ENCODE measurements at regions not wholly inside any gene's neighbourhood (a gene's known extent, or its start where the extent isn't known, plus 50 kb on each side); places are given as distances from the start of the nearest gene placed in this dataset.

GRCh38 chr1:56374026-56374974, 205.1 kb downstream of the PLPP3 start:
- TF ChIP-seq, protein P1, sequence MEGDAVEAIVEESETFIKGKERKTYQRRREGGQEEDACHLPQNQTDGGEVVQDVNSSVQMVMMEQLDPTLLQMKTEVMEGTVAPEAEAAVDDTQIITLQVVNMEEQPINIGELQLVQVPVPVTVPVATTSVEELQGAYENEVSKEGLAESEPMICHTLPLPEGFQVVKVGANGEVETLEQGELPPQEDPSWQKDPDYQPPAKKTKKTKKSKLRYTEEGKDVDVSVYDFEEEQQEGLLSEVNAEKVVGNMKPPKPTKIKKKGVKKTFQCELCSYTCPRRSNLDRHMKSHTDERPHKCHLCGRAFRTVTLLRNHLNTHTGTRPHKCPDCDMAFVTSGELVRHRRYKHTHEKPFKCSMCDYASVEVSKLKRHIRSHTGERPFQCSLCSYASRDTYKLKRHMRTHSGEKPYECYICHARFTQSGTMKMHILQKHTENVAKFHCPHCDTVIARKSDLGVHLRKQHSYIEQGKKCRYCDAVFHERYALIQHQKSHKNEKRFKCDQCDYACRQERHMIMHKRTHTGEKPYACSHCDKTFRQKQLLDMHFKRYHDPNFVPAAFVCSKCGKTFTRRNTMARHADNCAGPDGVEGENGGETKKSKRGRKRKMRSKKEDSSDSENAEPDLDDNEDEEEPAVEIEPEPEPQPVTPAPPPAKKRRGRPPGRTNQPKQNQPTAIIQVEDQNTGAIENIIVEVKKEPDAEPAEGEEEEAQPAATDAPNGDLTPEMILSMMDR (conservative IDR thresholded peaks at IDR 0.05; ENCODE audit: low read depth, low read length) = no peak
- no peak for TF ChIP-seq EZH2 (IDR thresholded peaks at IDR 0.05; ENCODE audit: low read length, unreplicated experiment)
